ENCODE measurements at regions not wholly inside any gene's neighbourhood (a gene's known extent, or its start where the extent isn't known, plus 50 kb on each side); places are given as distances from the start of the nearest gene placed in this dataset.

DNA sequence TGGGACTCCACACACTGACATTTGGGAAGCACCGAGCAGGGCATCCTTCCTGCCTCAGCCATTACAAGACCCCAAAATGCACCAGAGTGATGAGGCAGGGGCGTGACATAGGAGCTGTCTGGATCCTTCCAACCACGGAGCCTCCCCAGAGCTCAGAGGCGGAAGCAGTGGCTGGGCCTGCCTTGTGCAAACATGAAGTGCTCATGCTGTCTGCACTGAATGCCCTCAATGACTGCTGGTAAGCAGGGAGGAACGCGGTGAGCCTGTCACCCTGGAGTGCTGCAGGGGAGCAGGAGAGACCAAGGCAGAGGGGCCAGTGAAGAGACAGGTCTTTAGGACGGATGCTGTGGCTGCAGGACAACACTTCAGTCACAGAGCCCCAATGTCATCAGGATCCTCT lies 60.2 kb upstream of the HRH2 start:
- TF ChIP-seq TAF1 (IDR thresholded peaks at IDR 0.05; ENCODE audit: control insufficient read depth, extremely low read depth, insufficient read depth, low read length, severe bottlenecking) (no peak), EZH2 (IDR thresholded peaks at IDR 0.05; ENCODE audit: borderline replicate concordance, low read depth, low read length) (no peak), GABPA (tag; conservative IDR thresholded peaks at IDR 0.05; ENCODE audit: low read depth) (no peak), CCAR2 (IDR thresholded peaks at IDR 0.05; ENCODE audit: low read depth, low read length) (no peak), HDAC2 (IDR thresholded peaks at IDR 0.05) (no peak), SP1 (CRISPR knock-in tag; IDR thresholded peaks at IDR 0.05) (no peak), NBN (IDR thresholded peaks at IDR 0.05; ENCODE audit: low read depth) (no peak), LEF1 (IDR thresholded peaks at IDR 0.05) (no peak)
- TF ChIP-seq, protein P1, sequence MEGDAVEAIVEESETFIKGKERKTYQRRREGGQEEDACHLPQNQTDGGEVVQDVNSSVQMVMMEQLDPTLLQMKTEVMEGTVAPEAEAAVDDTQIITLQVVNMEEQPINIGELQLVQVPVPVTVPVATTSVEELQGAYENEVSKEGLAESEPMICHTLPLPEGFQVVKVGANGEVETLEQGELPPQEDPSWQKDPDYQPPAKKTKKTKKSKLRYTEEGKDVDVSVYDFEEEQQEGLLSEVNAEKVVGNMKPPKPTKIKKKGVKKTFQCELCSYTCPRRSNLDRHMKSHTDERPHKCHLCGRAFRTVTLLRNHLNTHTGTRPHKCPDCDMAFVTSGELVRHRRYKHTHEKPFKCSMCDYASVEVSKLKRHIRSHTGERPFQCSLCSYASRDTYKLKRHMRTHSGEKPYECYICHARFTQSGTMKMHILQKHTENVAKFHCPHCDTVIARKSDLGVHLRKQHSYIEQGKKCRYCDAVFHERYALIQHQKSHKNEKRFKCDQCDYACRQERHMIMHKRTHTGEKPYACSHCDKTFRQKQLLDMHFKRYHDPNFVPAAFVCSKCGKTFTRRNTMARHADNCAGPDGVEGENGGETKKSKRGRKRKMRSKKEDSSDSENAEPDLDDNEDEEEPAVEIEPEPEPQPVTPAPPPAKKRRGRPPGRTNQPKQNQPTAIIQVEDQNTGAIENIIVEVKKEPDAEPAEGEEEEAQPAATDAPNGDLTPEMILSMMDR (IDR thresholded peaks at IDR 0.05 in 2 of 3, conservative IDR thresholded peaks at IDR 0.05 in 1 of 3; ENCODE audit: insufficient read depth in 2 of 3, low read depth in 1 of 3, low read length in 3 of 3): no peak
- TF ChIP-seq, protein P2, sequence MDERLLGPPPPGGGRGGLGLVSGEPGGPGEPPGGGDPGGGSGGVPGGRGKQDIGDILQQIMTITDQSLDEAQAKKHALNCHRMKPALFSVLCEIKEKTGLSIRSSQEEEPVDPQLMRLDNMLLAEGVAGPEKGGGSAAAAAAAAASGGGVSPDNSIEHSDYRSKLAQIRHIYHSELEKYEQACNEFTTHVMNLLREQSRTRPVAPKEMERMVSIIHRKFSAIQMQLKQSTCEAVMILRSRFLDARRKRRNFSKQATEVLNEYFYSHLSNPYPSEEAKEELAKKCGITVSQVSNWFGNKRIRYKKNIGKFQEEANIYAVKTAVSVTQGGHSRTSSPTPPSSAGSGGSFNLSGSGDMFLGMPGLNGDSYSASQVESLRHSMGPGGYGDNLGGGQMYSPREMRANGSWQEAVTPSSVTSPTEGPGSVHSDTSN (CRISPR knock-in tag; IDR thresholded peaks at IDR 0.05; ENCODE audit: low read depth): no peak
- TF ChIP-seq, protein P2 (tag; conservative IDR thresholded peaks at IDR 0.05; ENCODE audit: low read depth): no peak
- TF ChIP-seq, protein P3, sequence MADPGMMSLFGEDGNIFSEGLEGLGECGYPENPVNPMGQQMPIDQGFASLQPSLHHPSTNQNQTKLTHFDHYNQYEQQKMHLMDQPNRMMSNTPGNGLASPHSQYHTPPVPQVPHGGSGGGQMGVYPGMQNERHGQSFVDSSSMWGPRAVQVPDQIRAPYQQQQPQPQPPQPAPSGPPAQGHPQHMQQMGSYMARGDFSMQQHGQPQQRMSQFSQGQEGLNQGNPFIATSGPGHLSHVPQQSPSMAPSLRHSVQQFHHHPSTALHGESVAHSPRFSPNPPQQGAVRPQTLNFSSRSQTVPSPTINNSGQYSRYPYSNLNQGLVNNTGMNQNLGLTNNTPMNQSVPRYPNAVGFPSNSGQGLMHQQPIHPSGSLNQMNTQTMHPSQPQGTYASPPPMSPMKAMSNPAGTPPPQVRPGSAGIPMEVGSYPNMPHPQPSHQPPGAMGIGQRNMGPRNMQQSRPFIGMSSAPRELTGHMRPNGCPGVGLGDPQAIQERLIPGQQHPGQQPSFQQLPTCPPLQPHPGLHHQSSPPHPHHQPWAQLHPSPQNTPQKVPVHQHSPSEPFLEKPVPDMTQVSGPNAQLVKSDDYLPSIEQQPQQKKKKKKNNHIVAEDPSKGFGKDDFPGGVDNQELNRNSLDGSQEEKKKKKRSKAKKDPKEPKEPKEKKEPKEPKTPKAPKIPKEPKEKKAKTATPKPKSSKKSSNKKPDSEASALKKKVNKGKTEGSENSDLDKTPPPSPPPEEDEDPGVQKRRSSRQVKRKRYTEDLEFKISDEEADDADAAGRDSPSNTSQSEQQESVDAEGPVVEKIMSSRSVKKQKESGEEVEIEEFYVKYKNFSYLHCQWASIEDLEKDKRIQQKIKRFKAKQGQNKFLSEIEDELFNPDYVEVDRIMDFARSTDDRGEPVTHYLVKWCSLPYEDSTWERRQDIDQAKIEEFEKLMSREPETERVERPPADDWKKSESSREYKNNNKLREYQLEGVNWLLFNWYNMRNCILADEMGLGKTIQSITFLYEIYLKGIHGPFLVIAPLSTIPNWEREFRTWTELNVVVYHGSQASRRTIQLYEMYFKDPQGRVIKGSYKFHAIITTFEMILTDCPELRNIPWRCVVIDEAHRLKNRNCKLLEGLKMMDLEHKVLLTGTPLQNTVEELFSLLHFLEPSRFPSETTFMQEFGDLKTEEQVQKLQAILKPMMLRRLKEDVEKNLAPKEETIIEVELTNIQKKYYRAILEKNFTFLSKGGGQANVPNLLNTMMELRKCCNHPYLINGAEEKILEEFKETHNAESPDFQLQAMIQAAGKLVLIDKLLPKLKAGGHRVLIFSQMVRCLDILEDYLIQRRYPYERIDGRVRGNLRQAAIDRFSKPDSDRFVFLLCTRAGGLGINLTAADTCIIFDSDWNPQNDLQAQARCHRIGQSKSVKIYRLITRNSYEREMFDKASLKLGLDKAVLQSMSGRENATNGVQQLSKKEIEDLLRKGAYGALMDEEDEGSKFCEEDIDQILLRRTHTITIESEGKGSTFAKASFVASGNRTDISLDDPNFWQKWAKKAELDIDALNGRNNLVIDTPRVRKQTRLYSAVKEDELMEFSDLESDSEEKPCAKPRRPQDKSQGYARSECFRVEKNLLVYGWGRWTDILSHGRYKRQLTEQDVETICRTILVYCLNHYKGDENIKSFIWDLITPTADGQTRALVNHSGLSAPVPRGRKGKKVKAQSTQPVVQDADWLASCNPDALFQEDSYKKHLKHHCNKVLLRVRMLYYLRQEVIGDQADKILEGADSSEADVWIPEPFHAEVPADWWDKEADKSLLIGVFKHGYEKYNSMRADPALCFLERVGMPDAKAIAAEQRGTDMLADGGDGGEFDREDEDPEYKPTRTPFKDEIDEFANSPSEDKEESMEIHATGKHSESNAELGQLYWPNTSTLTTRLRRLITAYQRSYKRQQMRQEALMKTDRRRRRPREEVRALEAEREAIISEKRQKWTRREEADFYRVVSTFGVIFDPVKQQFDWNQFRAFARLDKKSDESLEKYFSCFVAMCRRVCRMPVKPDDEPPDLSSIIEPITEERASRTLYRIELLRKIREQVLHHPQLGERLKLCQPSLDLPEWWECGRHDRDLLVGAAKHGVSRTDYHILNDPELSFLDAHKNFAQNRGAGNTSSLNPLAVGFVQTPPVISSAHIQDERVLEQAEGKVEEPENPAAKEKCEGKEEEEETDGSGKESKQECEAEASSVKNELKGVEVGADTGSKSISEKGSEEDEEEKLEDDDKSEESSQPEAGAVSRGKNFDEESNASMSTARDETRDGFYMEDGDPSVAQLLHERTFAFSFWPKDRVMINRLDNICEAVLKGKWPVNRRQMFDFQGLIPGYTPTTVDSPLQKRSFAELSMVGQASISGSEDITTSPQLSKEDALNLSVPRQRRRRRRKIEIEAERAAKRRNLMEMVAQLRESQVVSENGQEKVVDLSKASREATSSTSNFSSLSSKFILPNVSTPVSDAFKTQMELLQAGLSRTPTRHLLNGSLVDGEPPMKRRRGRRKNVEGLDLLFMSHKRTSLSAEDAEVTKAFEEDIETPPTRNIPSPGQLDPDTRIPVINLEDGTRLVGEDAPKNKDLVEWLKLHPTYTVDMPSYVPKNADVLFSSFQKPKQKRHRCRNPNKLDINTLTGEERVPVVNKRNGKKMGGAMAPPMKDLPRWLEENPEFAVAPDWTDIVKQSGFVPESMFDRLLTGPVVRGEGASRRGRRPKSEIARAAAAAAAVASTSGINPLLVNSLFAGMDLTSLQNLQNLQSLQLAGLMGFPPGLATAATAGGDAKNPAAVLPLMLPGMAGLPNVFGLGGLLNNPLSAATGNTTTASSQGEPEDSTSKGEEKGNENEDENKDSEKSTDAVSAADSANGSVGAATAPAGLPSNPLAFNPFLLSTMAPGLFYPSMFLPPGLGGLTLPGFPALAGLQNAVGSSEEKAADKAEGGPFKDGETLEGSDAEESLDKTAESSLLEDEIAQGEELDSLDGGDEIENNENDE (IDR thresholded peaks at IDR 0.05; ENCODE audit: low read depth, low read length): no peak
